HCT116 (cell line): ENCODE measurements at regions not wholly inside any gene's neighbourhood (a gene's known extent, or its start where the extent isn't known, plus 50 kb on each side); places are given as distances from the start of the nearest gene placed in this dataset.

Experiments used
- ATAC-seq: fragments of 200-7000 bp; cut with Tn5 transposase; 2 replicates; pipeline ENCODE4 v1.9.1; 2020; ENCODE audit warnings: mild to moderate bottlenecking, moderate library complexity
- BruUV-seq: library from RNA; stranded (reverse); fragments of 400-500 nt; replicated peaks from 2 replicates; lab custom pipeline; 2021; lab: Mats Ljungman, UMichigan
- CTCF ChIA-PET: fragments of 300-600 bp; sonication (Branson Sonifier 250); formaldehyde crosslinking; loops from one replicate; lab custom pipeline; 2021; ENCODE audit warnings: antibody characterized with exemption; lab: Charles Lee
- POLR2A ChIA-PET: fragments of 300-600, 350-600 bp; sonication (Branson Sonifier 250); formaldehyde crosslinking; loops from one replicate; lab custom pipeline; 2021; ENCODE audit warnings: antibody characterized with exemption; lab: Charles Lee
- RAD21 ChIA-PET, 2 experiments: fragments of 300-600 bp; sonication (Branson Sonifier 250); formaldehyde crosslinking; loops; one replicate each; lab custom pipeline; 2023; ENCODE audit warnings: low total read pairs in 2 of 2; ENCODE audit not compliant: uncharacterized antibody in 2 of 2, unreplicated experiment in 2 of 2, low non-redundant PET in 1 of 2; lab: Charles Lee
- DNase-seq: peaks from one replicate; pipeline ENCODE4 v3.0.0-alpha.2; 2010; ENCODE audit warnings: low read depth, low spot score
- H2AFZ ChIP-seq: fragments of 200-600 bp; shearing (Covaris generic), sonication (generic); 2 replicates; pipeline ENCODE4 v1.6.1; 2017; ENCODE audit warnings: low read depth, mixed run types, mixed read lengths, antibody characterized with exemption, low read length; ENCODE audit not compliant: poor library complexity, severe bottlenecking
- H3K27ac ChIP-seq: 2 replicates; pipeline ENCODE4 v1.5.1; 2012; ENCODE audit warnings: low read depth, low read length
- H3K27me3 ChIP-seq: fragments of 200-600 bp; sonication (generic); 2 replicates; pipeline ENCODE4 v1.6.1; 2016; ENCODE audit warnings: mixed run types, low read length, mixed read lengths; ENCODE audit not compliant: insufficient read depth
- H3K36me3 ChIP-seq, 2 experiments: fragments of 200-500 bp in 1 of 2; fragments of 200-600 bp in 1 of 2; sonication (Bioruptor generic) in 1 of 2; sonication (generic) in 1 of 2; 2 replicates each; pipeline versions ENCODE4 v1.5.1 to v1.6.1; 2014 to 2016; ENCODE audit warnings: low read length in 2 of 2, inconsistent platforms in 1 of 2, mixed read lengths in 1 of 2, mixed run types in 1 of 2; ENCODE audit not compliant: insufficient read depth in 2 of 2, control insufficient read depth in 1 of 2
- H3K4me1 ChIP-seq, 2 experiments: fragments of 200-600 bp in 1 of 2; sonication (generic) in 1 of 2; 2 replicates each; pipeline versions ENCODE4 v1.5.1 to v1.6.1; 2012 to 2017; ENCODE audit warnings: low read length in 2 of 2, inconsistent platforms in 1 of 2, mild to moderate bottlenecking in 1 of 2, mixed read lengths in 1 of 2, mixed run types in 1 of 2, moderate library complexity in 1 of 2; ENCODE audit not compliant: insufficient read depth in 2 of 2, control insufficient read depth in 1 of 2
- H3K4me2 ChIP-seq: fragments of 200-600 bp; sonication (generic); 2 replicates; pipeline ENCODE4 v1.6.1; 2017; ENCODE audit warnings: mixed run types, low read length, mixed read lengths
- H3K4me3 ChIP-seq, 2 experiments: fragments of 200-600 bp in 1 of 2; sonication (generic) in 1 of 2; replicated peaks in 1 of 2; 2 replicates each; pipeline ENCODE4 v1.5.1; 2011 to 2016; ENCODE audit warnings: low read length in 2 of 2, control low read depth in 1 of 2, low read depth in 1 of 2, mild to moderate bottlenecking in 1 of 2, mixed read lengths in 1 of 2, mixed run types in 1 of 2
- H3K79me2 ChIP-seq: fragments of 200-600 bp; sonication (generic); 2 replicates; pipeline ENCODE4 v1.6.1; 2017; ENCODE audit warnings: mild to moderate bottlenecking, mixed run types, low read length, moderate library complexity, mixed read lengths; ENCODE audit not compliant: insufficient read depth
- H3K9ac ChIP-seq: fragments of 200-600 bp; sonication (generic); 2 replicates; pipeline ENCODE4 v1.6.1; 2016; ENCODE audit warnings: low read length, mixed read lengths
- H3K9me2 ChIP-seq: fragments of 200-600 bp; sonication (generic), shearing (Covaris generic); 2 replicates; pipeline ENCODE4 v1.6.1; 2017; ENCODE audit warnings: mixed run types, mild to moderate bottlenecking, moderate library complexity; ENCODE audit not compliant: insufficient read depth
- H3K9me3 ChIP-seq, 2 experiments: fragments of 200-500 bp in 1 of 2; fragments of 200-600 bp in 1 of 2; sonication (Bioruptor generic) in 1 of 2; sonication (generic) in 1 of 2; 2 replicates each; pipeline ENCODE4 v1.6.1; 2014 to 2017; ENCODE audit warnings: low read length in 2 of 2, mixed read lengths in 2 of 2, inconsistent platforms in 1 of 2, low read depth in 1 of 2, mild to moderate bottlenecking in 1 of 2, mixed run types in 1 of 2, moderate library complexity in 1 of 2; ENCODE audit not compliant: control insufficient read depth in 1 of 2, insufficient read depth in 1 of 2
- H4K20me1 ChIP-seq: fragments of 200-600 bp; sonication (generic), shearing (Covaris generic); 2 replicates; pipeline ENCODE4 v1.6.1; 2017; ENCODE audit warnings: mixed run types, mild to moderate bottlenecking, moderate library complexity; ENCODE audit not compliant: insufficient read depth
- CBX3 ChIP-seq: IDR thresholded peaks from 2 replicates; pipeline ENCODE4 v1.6.1; 2012; ENCODE audit warnings: low read depth
- EGR1 ChIP-seq: IDR thresholded peaks from 2 replicates; pipeline ENCODE4 v1.6.1; 2012; ENCODE audit warnings: low read depth
- ELF1 ChIP-seq: IDR thresholded peaks from 2 replicates; pipeline ENCODE4 v1.6.1; 2012; ENCODE audit warnings: low read depth, borderline replicate concordance
- EZH2 ChIP-seq: fragments of 200-600 bp; sonication (generic); IDR thresholded peaks from 2 replicates; pipeline ENCODE4 v1.6.1; 2017; ENCODE audit warnings: antibody characterized with exemption, mixed run types
- EZH2phosphoT487 ChIP-seq: fragments of 200-600 bp; IDR thresholded peaks from 2 replicates; pipeline ENCODE4 v1.6.1; 2018; ENCODE audit warnings: antibody characterized with exemption, borderline replicate concordance
- FOSL1 ChIP-seq: IDR thresholded peaks from 2 replicates; pipeline ENCODE4 v1.6.1; 2012; ENCODE audit warnings: low read depth
- POLR2A ChIP-seq: IDR thresholded peaks from 2 replicates; pipeline ENCODE4 v1.7.0; 2011; ENCODE audit warnings: borderline replicate concordance; ENCODE audit not compliant: insufficient read depth, insufficient read length; ENCODE audit errors: extremely low read depth
- POLR2AphosphoS5 ChIP-seq: IDR thresholded peaks from 2 replicates; pipeline ENCODE4 v1.6.1; 2011; ENCODE audit warnings: mild to moderate bottlenecking, low read depth, low read length, moderate library complexity
- RAD21 ChIP-seq: IDR thresholded peaks from 2 replicates; pipeline ENCODE4 v1.6.1; 2012; ENCODE audit warnings: low read depth, mild to moderate bottlenecking
- SIN3A ChIP-seq: IDR thresholded peaks from 2 replicates; pipeline ENCODE4 v1.6.1; 2012; ENCODE audit warnings: low read depth
- SP1 ChIP-seq: IDR thresholded peaks from 2 replicates; pipeline ENCODE4 v1.6.1; 2012; ENCODE audit warnings: low read depth
- TCF7L2 ChIP-seq: IDR thresholded peaks from 2 replicates; pipeline ENCODE4 v1.7.0; 2011; ENCODE audit warnings: borderline replicate concordance, inconsistent platforms; ENCODE audit not compliant: insufficient read depth, insufficient read length; ENCODE audit errors: extremely low read depth
- ZFX ChIP-seq: fragments of 450-650 bp; IDR thresholded peaks from 2 replicates; pipeline ENCODE4 v1.6.1; 2017
- intact Hi-C: fragments of 100-400 bp; cut with micrococcal nuclease; formaldehyde crosslinking; loops from 2 replicates; pipeline ENCODE4 v1.10.0; 2022
- TF ChIP-seq, protein P1 (sequence below), 3 experiments: fragments of 200-600 bp in 1 of 3; sonication (generic) in 1 of 3; IDR thresholded peaks in 2 of 3; conservative IDR thresholded peaks in 1 of 3; 2 replicates each; pipeline ENCODE4 v1.5.1; 2012 to 2017; ENCODE audit warnings: low read depth in 2 of 3, low read length in 2 of 3, antibody characterized with exemption in 1 of 3, borderline replicate concordance in 1 of 3, control low read depth in 1 of 3, mild to moderate bottlenecking in 1 of 3, mixed read lengths in 1 of 3, mixed run types in 1 of 3, moderate library complexity in 1 of 3; ENCODE audit not compliant: insufficient read depth in 1 of 3
- TF ChIP-seq, protein P2 (sequence below): IDR thresholded peaks from 2 replicates; pipeline ENCODE4 v1.6.1; 2011; ENCODE audit warnings: mild to moderate bottlenecking, low read length, moderate library complexity; ENCODE audit not compliant: insufficient replicate concordance; ENCODE audit errors: extremely low read depth
- TF ChIP-seq, protein P3 (sequence below): IDR thresholded peaks from 2 replicates; pipeline ENCODE4 v1.6.1; 2012; ENCODE audit warnings: low read depth

DNA sequence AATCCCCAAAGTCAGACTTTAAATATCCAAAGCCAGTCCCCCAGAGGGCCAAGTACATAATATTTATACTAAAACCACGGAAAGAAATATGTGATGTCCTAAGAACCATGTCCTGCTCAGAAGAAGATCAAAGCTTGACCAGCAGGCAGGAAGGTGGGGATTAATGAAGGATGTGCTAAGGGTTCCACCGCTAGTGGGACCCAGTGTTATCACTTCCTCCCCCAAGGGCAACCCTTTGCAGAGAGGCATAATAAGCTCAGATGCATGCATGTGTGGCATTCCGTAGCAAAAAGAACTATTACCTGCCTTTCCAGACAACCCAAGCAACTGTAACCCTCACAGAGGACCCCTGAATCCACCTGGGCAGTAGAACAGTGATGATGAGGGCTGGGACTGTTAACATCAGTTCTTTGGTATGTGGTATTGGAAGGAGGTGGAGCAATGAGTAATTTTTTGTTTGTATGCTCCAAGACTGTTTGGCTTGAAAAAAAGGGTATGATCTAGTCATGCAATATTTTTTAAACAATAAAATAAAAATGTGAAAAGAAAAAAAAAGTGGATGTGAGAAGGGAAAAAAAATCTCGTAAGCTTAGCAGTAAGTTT lies 71.7 kb upstream of the ETV6 start:
- Histone ChIP-seq H3K4me2 (no peak overlapping the region), H3K27ac (no peak overlapping the region)
- TF ChIP-seq SIN3A (no peak), ELF1 (no peak), EGR1 (no peak), POLR2AphosphoS5 (no peak), CBX3 (no peak), FOSL1 (no peak), EZH2 (no peak), TCF7L2 (no peak), RAD21 (no peak), EZH2phosphoT487 (no peak), POLR2A (no peak), SP1 (no peak), ZFX (no peak)
- TF ChIP-seq, protein P1, sequence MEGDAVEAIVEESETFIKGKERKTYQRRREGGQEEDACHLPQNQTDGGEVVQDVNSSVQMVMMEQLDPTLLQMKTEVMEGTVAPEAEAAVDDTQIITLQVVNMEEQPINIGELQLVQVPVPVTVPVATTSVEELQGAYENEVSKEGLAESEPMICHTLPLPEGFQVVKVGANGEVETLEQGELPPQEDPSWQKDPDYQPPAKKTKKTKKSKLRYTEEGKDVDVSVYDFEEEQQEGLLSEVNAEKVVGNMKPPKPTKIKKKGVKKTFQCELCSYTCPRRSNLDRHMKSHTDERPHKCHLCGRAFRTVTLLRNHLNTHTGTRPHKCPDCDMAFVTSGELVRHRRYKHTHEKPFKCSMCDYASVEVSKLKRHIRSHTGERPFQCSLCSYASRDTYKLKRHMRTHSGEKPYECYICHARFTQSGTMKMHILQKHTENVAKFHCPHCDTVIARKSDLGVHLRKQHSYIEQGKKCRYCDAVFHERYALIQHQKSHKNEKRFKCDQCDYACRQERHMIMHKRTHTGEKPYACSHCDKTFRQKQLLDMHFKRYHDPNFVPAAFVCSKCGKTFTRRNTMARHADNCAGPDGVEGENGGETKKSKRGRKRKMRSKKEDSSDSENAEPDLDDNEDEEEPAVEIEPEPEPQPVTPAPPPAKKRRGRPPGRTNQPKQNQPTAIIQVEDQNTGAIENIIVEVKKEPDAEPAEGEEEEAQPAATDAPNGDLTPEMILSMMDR (IDR thresholded peaks at IDR 0.05 in 2 of 3, conservative IDR thresholded peaks at IDR 0.05 in 1 of 3; ENCODE audit: borderline replicate concordance in 1 of 3, insufficient read depth in 1 of 3, low read depth in 2 of 3, low read length in 2 of 3): no peak
- TF ChIP-seq, protein P2, sequence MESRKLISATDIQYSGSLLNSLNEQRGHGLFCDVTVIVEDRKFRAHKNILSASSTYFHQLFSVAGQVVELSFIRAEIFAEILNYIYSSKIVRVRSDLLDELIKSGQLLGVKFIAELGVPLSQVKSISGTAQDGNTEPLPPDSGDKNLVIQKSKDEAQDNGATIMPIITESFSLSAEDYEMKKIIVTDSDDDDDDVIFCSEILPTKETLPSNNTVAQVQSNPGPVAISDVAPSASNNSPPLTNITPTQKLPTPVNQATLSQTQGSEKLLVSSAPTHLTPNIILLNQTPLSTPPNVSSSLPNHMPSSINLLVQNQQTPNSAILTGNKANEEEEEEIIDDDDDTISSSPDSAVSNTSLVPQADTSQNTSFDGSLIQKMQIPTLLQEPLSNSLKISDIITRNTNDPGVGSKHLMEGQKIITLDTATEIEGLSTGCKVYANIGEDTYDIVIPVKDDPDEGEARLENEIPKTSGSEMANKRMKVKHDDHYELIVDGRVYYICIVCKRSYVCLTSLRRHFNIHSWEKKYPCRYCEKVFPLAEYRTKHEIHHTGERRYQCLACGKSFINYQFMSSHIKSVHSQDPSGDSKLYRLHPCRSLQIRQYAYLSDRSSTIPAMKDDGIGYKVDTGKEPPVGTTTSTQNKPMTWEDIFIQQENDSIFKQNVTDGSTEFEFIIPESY: no peak
- TF ChIP-seq, protein P3, sequence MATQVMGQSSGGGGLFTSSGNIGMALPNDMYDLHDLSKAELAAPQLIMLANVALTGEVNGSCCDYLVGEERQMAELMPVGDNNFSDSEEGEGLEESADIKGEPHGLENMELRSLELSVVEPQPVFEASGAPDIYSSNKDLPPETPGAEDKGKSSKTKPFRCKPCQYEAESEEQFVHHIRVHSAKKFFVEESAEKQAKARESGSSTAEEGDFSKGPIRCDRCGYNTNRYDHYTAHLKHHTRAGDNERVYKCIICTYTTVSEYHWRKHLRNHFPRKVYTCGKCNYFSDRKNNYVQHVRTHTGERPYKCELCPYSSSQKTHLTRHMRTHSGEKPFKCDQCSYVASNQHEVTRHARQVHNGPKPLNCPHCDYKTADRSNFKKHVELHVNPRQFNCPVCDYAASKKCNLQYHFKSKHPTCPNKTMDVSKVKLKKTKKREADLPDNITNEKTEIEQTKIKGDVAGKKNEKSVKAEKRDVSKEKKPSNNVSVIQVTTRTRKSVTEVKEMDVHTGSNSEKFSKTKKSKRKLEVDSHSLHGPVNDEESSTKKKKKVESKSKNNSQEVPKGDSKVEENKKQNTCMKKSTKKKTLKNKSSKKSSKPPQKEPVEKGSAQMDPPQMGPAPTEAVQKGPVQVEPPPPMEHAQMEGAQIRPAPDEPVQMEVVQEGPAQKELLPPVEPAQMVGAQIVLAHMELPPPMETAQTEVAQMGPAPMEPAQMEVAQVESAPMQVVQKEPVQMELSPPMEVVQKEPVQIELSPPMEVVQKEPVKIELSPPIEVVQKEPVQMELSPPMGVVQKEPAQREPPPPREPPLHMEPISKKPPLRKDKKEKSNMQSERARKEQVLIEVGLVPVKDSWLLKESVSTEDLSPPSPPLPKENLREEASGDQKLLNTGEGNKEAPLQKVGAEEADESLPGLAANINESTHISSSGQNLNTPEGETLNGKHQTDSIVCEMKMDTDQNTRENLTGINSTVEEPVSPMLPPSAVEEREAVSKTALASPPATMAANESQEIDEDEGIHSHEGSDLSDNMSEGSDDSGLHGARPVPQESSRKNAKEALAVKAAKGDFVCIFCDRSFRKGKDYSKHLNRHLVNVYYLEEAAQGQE: no peak
- TF ChIP-seq, all 23 proteins: peak for 0
- Histone ChIP-seq H3K79me2 (no peaks in the 10 kb centered on the region), H4K20me1 (no peaks in the 10 kb centered on the region), H3K9ac (no peak overlapping the region), H3K4me3 (no peak overlapping the region), H3K9me2 (no peaks in the 10 kb centered on the region), H3K4me1 (peaks cover 0 to 6% of the 10 kb centered on the region in 2 experiments; a peak in 2 of 4 replicates), H3K36me3 (no peaks in the 10 kb centered on the region), H2AFZ (no peak overlapping the region), H3K9me3 (peaks cover 4 to 6% of the 10 kb centered on the region in 2 experiments; a peak in 2 of 4 replicates), H3K27me3 (peaks cover 8% of the 10 kb centered on the region)
- POLR2A ChIA-PET: no interaction called here
- RAD21 ChIA-PET: no interaction called here
- no peak for DNase-seq
- intact Hi-C loops: no loop called here
- no peak for ATAC-seq
- BruUV-seq: no TSS peak
- CTCF ChIA-PET: interaction anchor here (6.1 kb wide), 1 partner anchor 455 kb away, joined by 88 read pairs; no protein-coding TSS in a partner anchor
